ENCODE measurements at regions not wholly inside any gene's neighbourhood (a gene's known extent, or its start where the extent isn't known, plus 50 kb on each side); places are given as distances from the start of the nearest gene placed in this dataset.

DNA sequence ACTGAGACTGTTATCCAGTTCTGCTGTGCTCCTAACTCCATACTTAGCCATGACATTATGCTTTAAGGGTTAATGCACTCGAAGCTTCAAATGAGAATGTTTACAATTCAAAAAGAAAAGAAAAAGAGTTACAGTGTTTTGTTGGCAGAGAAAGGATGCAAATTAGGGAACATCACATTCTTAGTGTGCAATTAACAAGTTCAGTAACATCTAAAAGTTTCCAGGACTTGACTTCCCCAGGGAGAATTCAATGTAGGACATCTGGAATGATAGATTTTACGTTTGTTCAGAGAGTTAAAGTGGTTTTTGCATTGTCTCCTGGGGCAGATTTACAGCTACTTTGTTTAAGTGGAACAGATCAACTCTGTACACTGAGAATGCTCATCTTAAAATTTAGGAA, 525.2 kb downstream of the LIG4 start:
- H3K4me3 ChIP-seq (ENCODE audit: low read depth, low read length) = no peak overlapping the region
- in situ Hi-C loops (cut with HindIII; ENCODE audit: low sequenced_read_pairs) = no loop called here
- TF ChIP-seq, protein P1, sequence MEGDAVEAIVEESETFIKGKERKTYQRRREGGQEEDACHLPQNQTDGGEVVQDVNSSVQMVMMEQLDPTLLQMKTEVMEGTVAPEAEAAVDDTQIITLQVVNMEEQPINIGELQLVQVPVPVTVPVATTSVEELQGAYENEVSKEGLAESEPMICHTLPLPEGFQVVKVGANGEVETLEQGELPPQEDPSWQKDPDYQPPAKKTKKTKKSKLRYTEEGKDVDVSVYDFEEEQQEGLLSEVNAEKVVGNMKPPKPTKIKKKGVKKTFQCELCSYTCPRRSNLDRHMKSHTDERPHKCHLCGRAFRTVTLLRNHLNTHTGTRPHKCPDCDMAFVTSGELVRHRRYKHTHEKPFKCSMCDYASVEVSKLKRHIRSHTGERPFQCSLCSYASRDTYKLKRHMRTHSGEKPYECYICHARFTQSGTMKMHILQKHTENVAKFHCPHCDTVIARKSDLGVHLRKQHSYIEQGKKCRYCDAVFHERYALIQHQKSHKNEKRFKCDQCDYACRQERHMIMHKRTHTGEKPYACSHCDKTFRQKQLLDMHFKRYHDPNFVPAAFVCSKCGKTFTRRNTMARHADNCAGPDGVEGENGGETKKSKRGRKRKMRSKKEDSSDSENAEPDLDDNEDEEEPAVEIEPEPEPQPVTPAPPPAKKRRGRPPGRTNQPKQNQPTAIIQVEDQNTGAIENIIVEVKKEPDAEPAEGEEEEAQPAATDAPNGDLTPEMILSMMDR (IDR thresholded peaks at IDR 0.05; ENCODE audit: low read depth, low read length, missing control alignments) = no peak
- DNase-seq (ENCODE audit: low read depth) = no peak

DNA sequence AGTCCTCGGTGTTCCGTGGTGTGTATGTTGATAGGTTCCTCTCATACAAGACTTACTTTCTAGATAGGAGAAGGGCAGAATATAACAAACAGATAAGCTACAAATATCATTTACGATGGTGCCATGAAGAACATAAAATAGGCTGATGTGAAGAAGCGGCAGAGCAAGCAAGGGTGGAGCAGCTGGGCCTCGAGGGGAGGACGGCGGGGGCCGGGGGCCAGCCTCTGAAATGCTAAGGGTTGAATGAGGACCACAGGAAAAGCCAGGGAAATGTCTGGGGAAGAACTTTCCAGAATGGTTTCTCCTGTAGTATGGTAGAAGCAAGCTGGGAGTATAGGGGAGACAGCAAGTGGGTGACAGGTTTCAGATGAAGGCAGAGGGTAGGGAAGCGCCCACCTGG, 529.5 kb downstream of the LIG4 start:
- no peak for DNase-seq (ENCODE audit: low read depth)
- TF ChIP-seq, protein P1 (IDR thresholded peaks at IDR 0.05; ENCODE audit: low read depth, low read length, missing control alignments) = no peak
- in situ Hi-C loops (cut with HindIII; ENCODE audit: low sequenced_read_pairs) = no loop called here
- H3K4me3 ChIP-seq (ENCODE audit: low read depth, low read length) = no peak overlapping the region

DNA sequence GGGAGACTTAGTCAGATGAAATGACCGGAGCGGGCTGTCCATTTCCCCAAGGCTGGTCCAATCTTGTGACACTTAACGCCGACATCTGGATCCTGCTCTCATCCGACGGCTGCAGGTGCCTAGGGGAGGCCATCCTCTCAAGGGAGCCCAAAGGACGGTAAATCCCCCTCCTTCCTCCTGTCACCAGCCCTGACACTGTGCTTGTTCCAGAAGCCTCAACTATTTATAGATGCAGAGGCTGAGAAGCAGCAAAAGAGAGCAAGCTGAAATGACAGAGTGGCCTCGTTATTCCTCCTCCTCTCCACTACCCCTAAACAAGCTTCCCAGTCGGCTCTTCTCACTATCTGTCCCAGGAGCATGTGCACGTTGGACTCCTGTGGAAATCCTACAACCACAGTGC, 533.7 kb downstream of the LIG4 start:
- no peak overlapping the region for H3K4me3 ChIP-seq (ENCODE audit: low read depth, low read length)
- TF ChIP-seq, protein P1 (IDR thresholded peaks at IDR 0.05; ENCODE audit: low read depth, low read length, missing control alignments) = no peak
- DNase-seq (ENCODE audit: low read depth) = no peak
- in situ Hi-C loops (cut with HindIII; ENCODE audit: low sequenced_read_pairs) = no loop called here

DNA sequence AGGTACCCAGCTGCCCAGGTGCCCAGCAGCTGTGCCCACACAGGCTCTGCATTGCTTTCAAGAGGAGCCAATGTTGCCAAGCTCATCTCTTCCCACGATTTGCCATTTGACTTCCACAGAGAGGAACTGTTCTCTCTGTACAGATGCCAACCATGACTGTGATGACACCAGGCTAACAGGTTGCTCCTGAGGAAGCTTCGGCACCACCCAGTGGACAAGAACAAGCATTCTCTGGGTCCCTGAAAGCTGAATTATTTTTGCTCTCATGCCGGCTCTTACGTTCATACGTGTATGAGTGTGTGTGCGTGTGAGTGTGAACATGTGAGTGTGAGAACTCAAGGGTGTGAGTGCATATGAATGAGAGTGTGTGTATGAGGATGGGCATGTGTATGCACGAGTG, 535.2 kb downstream of the LIG4 start:
- H3K4me3 ChIP-seq (ENCODE audit: low read depth, low read length) = no peak overlapping the region
- TF ChIP-seq, protein P1 (IDR thresholded peaks at IDR 0.05; ENCODE audit: low read depth, low read length, missing control alignments) = no peak
- in situ Hi-C loops (cut with HindIII; ENCODE audit: low sequenced_read_pairs) = no loop called here
- DNase-seq (ENCODE audit: low read depth) = no peak

DNA sequence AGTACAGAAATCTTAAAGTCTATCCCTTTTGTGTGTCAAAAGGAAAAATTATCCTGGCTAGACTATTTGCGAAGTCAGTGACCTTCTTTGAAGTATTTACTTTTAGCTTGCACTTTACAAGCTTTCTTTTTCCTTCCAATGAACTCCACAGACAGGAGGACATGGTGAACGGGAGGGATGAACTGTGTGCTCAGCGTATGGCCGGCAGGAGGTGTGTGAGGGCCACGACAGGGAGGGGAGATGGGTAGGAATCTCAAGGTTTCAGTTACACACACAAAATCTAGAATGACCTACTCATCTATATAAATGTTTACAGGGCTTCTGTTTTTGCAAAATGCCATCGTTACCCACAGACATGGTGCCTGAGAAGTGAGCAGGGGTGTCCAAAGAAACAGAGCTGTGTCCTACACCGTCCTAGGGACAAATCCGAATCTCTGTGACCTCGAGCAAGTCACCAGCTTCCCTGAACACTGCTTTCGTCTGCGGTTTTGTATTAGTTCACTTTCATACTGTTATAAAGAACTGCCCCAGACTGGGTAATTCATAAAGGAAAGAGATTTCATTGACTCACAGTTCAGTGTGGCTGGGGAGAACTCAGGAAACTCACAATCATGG, 537.2 kb downstream of the LIG4 start:
- no peak overlapping the region for H3K4me3 ChIP-seq (ENCODE audit: low read depth, low read length)
- DNase-seq (ENCODE audit: low read depth) = no peak
- TF ChIP-seq, protein P1 (IDR thresholded peaks at IDR 0.05; ENCODE audit: low read depth, low read length, missing control alignments) = peak; percentile 18
- in situ Hi-C loops (cut with HindIII; ENCODE audit: low sequenced_read_pairs) = no loop called here

DNA sequence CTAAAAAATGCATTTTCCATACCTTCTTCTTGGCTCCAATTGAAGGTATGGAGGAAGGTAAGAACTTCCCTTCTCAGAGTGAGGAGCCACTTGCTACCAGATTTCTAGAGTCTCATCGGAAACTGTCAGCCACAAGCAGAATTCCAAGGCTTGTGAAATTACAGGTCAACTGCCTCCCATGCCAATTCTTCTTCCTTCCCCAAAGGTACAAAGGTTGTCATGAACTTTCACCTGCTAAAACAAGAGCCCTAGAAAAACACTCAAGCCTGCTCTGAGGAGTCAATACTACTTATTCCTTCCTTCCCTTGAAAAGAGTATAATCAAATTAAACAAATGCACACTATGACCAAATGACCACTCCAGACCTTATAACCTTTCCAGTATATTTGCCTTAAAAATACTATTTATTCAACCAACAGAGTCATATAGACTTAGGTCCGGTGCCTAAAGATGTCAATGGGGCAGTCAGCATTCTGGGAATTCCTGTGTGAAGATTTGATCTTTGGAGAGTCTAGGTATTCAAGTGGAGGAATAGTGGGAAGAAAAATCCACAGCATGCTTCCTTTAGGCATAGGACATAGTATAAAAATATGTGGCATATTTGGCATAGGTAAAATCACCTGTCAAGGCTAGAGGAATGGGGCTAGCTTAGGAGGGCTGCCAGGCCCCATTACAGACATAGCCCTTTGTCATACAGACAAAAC, 539.3 kb downstream of the LIG4 start:
- in situ Hi-C loops (cut with HindIII; ENCODE audit: low sequenced_read_pairs) = no loop called here
- no peak for DNase-seq (ENCODE audit: low read depth)
- no peak overlapping the region for H3K4me3 ChIP-seq (ENCODE audit: low read depth, low read length)
- TF ChIP-seq, protein P1 (IDR thresholded peaks at IDR 0.05; ENCODE audit: low read depth, low read length, missing control alignments) = no peak

Measured in astrocyte of the cerebellum (primary cell).